MM.1S (cell line): ENCODE measurements at regions not wholly inside any gene's neighbourhood (a gene's known extent, or its start where the extent isn't known, plus 50 kb on each side); places are given as distances from the start of the nearest gene placed in this dataset.

Experiments
- CTCF ChIP-seq: fragments of 300-600 bp; sonication (generic); IDR thresholded peaks from 2 replicates; pipeline ENCODE4 v1.5.1; 2016; ENCODE audit warnings: antibody characterized with exemption, low read length, mixed read lengths
- EZH2 ChIP-seq: fragments of 300-600 bp; sonication (generic); optimal IDR thresholded peaks from 2 replicates; pipeline ENCODE3; 2017; ENCODE audit warnings: low read depth, mild to moderate bottlenecking, antibody characterized with exemption, low read length, mixed read lengths

GRCh38 chr2:217304582-217304981 lies 444.7 kb upstream of the TNP1 start:
- TF ChIP-seq CTCF (no peak), EZH2 (no peak)
